Body of pancreas (tissue), 4 donors: ENCODE measurements at regions not wholly inside any gene's neighbourhood (a gene's known extent, or its start where the extent isn't known, plus 50 kb on each side); places are given as distances from the start of the nearest gene placed in this dataset.
"Not testable (repeated sequence)": the region's sequence is repeated elsewhere in the genome, so short reads cannot be mapped to it uniquely, and the experiment has no call there.

Source experiments
- CTCF ChIP-seq, 7 experiments: fragments of 450-650 bp in 4 of 7; fragments of 200-600 bp in 3 of 7; sonication (generic) in 3 of 7; IDR thresholded peaks; one replicate each; pipeline ENCODE4 v1.5.1; 2016 to 2019; ENCODE audit warnings: antibody characterized with exemption in 7 of 7
- POLR2A ChIP-seq, 3 donors: fragments of 450-650 bp; IDR thresholded peaks; one replicate each; pipeline ENCODE4 v1.6.1; 2016; ENCODE audit warnings: antibody characterized with exemption in 3 of 3, mild to moderate bottlenecking in 2 of 3

GRCh38 chr1:120250756-120251155 lies 74.4 kb upstream of the SEC22B start:
- TF ChIP-seq CTCF, POLR2A (IDR thresholded peaks at IDR 0.05): not testable (repeated sequence)
